Erythroblast (primary cell): ENCODE measurements at regions not wholly inside any gene's neighbourhood (a gene's known extent, or its start where the extent isn't known, plus 50 kb on each side); places are given as distances from the start of the nearest gene placed in this dataset.

Experiments
- GATA1 ChIP-seq: IDR thresholded peaks from 2 replicates; pipeline ENCODE4 v1.6.1; 2011; ENCODE audit warnings: low read depth, mild to moderate bottlenecking, control low read depth, low read length, moderate library complexity
- POLR2A ChIP-seq: IDR thresholded peaks from 2 replicates; pipeline ENCODE4 v1.6.1; 2011; ENCODE audit warnings: mild to moderate bottlenecking, low read length

GRCh38 chr1:203985676-203986075 lies 87.2 kb upstream of the SOX13 start:
- TF ChIP-seq POLR2A (no peak), GATA1 (no peak)
